CD4-positive, alpha-beta T cell treated with Interleukin-6 at 100 ng/mL for 8 hours (primary cell): ENCODE measurements at regions not wholly inside any gene's neighbourhood (a gene's known extent, or its start where the extent isn't known, plus 50 kb on each side); places are given as distances from the start of the nearest gene placed in this dataset.

Experiments used
- DNase-seq: peaks from one replicate; pipeline ENCODE4 v3.0.0-alpha.2; 2020; ENCODE audit warnings: mixed read lengths, low spot score

DNA sequence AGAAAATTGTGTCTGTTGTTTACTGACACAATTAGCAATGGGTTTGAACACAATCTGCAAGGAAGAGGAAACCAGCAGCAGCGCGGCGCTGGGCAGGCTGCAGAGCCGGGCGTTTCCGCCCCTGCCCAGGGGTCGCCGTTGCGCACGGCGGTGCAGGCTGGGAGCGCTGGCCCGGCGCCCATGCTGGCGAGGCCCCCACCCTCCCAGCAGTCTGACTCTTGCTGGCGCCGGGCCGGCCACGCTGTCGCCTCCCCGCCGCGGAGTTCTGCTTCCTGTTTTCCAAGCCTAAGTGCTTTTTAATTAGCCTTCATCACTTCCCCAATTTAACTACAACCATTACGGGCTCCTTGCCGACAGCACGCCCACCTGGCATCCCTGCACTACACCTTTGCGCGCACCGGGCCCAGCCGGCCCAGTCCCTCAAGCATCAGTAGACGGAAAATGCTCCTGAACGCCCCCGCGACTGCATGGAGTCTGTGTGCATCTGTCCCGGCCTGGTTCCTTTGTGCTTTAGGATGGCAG lies 212.1 kb downstream of the GXYLT1 start:
- DNase-seq: peak; percentile 1

DNA sequence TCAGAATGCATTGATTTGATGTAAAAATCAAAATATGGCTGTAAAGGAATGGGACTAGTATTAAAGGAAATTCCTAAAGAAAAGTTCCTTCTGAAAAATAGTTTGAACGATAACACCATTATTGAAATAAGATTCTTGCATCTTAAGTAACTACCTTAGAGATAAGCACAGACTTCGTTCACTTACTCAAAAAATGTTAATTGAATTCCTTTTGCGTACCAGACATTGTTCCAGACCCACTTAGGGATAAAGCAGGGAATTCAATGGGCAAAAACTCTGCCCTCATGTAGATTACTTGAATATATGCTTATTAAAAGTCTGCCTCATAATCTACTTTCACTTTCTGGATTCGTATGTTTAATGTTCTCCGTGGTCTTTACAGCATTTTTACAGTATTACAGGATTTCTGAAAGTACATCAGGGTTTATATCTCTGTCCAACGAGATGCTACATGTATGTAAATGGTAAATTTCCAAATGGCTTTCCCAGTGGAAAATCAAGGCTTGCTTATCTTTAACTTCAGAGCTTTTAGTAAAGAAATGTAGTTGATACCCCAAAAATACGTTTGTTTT lies 213.7 kb downstream of the GXYLT1 start:
- DNase-seq: no peak

DNA sequence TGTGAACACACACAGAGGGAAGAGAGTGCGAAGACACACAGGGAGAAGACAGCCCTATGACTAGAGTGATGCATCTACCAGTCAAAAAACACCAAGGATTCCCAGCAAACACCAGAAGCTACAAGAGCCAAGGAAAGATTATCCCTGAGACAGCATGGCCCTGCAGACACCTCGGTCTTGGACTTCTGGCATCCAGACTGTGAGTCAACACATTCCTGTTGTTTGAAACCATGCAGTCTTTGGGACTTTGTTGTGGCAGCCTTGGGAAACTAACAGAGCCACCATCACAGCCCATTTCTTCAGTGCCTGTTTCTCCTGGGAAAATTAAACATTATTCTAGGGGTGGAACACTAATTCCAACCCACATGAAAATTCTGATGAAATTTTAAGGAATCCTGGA lies 220.6 kb downstream of the GXYLT1 start:
- DNase-seq: no peak

DNA sequence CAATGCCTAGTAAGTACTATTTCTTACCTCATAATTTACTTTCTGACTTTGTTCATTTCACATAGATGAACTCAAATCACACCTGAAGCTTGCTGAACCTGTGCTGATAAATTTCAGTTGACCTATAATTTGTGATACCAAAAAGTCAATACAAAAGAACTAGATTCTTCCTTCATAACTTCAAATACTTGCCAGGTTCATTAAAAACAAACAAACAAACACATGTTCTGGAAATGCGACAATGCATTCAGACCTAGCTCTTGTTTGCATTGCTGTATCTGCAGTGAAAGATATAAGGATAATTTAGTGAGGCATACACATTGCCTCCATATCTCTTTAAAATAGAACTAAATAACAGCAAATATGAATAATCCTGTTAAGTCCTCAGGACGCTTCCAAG lies 221.3 kb downstream of the GXYLT1 start:
- no peak for DNase-seq

DNA sequence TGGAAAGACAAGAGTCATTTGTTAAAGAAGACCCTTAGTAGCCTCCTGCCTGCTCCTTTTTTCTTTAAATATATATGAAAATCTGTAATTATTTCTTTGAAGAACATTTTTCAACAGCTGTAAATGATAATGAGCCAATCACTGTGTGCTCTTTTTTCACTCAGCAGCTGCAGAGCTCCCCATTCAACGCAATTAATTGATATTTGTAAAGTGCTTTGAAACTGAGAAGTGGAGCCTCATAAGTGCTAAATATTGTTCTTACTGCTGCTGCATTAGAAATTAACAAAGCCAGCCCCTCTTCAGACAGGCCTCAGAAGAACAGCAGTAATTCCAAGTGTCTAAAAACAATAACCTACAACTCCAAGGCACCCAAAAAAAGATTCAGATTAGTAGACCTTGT lies 224.3 kb downstream of the GXYLT1 start:
- no peak for DNase-seq

DNA sequence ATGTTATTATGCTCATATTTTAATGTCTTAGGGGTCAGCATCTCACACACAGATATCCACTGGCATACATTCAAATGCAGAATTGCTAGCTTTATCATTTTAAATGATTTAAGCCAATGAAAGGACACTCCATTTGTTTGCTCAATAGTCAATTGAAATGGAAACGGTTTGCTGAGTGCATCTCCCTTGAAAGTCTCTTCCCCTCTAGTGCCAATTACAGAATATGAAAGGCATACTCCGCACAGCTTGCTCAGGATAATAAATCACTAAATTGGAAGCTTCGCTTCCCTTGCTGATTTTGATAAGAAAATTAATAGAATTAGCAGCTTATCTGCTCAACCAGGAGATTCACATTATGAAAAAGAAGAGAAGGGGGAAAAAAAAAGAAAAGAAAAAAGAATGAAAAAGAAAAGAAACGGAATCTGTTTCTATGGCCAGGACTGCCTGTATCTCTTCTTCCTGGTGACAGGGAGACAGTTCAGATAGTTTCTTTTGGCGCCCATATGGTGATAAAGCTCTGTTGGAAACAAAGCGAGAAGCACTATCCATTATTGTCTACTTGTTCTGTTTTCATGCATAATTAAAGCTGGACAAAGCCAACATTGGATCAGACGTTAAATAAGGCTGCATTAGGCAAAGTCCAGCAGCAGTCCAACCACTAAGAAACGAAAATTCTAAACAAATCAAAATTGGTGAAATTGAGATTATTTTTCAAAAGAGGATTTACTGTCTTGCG lies 225.0 kb downstream of the GXYLT1 start:
- DNase-seq: no peak

DNA sequence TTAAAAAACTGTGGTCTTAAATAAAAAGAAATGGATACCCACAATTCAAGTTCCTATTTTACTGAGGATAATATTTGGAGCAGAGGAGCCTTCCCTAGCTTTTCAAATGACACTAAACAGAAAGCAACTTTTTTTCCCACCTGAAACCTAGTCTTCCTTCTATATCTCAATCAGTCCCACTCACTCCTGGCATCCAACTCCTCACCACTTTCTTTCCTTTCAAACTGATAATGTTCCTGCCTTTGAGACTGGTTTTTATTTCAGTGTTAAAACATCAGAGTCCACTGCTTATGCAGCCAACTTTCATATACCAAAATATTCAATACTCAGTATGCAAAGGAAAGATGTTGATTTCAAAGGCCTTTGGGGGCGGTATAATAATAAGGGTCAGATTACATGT lies 225.6 kb downstream of the GXYLT1 start:
- no peak for DNase-seq

DNA sequence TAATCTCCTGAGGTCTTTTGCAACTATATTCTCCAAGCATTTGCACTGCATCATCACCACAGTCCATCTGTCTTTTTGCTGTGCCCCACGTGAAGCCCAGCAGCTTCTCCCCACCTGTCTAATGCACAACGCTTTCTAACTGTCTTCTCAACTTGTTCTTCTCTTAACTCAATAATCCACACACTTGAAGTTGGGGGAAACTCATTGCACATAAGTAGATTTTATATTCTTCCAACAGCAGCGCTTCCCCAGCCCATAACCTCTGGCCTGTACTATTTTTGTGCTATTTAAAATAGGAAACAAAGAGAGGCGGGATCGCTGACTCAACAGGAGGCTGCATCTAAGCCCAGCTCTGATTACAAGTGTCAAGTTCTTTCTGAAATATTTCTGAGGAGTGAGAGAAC lies 226.7 kb downstream of the GXYLT1 start:
- DNase-seq: no peak

DNA sequence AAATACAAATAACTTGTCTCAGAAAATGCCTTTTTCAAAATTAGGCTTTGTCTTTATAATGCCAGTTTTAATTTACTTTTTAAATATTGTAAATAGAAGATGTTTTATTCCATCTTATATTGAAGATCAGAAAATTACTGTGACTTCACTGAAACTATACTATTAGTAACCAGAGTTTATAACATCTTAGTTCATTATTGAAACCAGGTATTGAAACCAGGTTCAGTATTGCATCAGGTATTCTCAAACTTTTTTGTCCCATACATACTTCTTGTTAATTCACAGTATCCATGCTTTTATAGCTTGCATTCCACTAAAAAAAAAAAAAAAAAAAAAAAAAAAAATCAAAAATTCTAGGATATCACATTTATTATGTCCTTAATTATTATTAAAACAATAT lies 227.5 kb downstream of the GXYLT1 start:
- no peak for DNase-seq

DNA sequence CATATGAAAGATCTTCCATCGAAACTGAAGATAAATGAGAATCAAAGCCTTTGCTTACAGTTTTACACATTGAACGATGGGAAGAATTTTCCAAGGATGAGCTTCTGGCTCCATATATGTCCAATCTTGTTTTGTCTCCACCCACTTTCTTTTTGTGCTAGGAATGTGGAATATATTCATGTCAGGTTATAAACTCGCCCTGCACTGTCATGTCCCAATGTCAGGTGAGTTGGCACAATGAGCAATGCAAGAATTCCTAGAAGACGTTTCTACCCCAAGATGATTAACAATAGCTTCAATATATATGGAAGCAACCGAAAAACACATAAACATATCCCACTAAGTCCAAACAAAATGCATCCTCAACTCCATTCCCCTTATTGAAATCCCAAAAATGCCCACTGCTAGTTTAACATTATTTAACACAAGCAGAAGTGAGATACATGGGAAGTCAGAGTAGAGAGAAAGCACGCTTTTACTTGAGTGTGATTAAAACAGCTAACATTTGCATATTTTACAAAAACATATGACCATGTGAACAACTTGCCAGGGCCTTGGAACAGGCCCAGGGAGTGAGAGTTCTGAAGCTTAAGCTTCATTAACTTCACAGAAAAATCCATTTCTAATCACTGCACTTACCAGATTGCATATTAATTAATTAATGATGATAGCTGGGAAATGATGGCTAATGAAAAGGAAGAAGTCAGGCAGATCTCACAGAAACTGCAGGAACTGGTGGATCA lies 233.9 kb downstream of the GXYLT1 start:
- no peak for DNase-seq

DNA sequence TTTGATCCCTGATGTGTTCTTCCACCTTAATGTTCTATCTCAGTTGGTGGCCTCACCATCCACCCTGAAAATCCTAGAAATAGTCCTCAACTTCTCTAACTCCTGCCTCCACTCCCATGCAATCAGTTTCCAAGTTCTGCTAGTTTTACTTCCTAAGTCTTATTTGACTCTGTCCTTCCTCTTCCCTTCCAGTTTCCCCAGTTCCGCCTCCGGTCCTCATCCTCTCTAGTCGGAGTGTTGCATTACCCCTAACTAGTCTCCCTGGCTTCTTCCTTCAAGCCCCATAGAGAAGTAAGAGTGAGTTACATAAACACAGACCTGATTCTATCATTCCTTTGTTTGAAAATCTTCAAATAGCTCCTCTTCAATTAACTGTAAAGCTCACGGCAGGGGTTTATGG lies 236.5 kb downstream of the GXYLT1 start:
- no peak for DNase-seq

DNA sequence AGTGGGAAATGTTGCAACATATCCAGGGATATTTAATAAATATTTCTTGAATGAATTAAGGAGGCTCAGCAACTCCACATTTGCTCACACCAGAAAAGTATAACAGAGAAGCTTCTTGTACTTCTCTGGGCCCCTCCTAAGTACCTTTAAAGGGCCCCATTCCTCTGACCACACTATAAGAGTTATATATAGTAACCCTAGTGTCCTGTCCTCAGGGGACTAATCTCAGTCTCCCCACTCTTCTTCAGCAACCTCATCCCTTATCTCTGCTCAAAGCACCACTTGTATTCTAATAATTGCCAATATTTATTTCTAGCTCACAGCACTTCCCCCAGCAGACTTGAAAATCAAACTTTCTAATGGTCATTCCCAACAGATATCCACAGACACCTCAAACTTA lies 237.1 kb downstream of the GXYLT1 start:
- no peak for DNase-seq

DNA sequence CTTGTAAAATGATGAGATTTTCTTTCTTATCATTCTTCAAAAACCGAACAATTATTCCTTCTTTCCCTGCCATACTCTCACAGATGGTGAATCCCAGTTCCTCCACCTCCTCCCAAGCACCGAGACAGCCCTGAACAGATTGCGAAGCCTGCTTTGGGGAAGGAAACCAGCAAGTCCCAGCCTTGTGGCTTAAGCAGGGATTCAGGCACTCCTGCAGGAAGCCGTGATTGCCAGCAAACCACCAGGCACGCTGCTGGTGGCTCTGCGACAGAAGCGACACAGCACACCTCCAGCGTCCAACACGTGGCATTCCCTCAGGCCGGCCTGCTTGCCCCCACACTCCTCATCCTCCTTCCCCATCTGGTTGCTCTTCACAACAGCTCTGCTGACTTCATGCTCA lies 237.7 kb downstream of the GXYLT1 start:
- no peak for DNase-seq

DNA sequence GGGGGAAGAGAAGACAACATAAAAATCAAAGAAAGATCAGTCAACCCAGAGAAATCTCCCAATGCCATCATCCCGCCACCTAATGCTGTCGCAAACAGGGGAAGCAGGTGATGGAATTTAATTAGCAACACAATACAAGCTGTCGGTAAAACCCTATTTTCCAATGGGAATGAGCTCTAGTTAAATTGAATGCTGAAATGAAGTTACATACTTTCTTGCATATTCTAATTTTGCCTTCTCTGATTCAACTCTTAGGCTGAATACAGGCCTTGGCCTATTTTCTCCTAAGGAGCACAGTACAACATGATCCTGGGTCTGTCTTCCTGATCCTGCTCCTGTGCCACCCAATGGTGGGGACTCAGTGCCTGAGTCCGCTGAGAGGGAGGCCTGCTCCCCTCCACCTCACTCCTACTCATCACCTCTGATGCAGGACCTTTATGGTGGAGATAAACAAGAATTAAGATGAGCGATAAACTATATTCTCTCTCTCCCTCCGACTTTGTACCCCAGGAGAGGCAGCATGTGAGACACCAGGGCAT lies 238.8 kb downstream of the GXYLT1 start:
- no peak for DNase-seq

DNA sequence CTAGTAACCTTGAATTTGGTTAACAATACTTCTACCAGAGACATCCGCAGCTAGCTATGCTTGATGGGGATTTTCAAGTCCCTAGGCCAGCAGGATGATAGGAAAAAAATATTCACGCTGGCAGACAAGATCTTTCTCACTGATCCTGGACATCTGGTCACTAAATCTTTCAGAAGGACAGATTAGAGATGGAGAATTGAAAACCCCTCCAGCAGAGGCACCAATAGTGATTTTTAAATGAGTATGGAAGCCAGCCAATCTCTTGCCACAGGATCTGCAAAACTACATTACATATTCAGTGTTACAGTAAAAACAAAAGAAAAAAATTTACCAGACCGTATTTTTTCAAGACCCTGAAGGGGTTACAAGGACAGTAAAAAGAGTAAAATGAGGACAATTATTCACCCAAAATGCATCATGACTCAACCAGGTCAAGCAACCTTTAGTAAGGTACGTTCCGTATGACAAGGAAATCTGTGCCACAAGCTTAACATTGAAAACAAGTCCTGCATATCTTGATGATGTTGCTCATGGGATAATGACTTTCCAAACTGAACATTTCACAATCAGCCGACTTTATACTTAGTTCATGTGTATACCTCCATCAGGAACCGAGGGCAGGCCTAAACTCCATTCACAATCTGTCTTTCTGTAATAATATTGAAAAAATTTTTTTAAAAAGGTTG lies 239.5 kb downstream of the GXYLT1 start:
- DNase-seq: no peak

DNA sequence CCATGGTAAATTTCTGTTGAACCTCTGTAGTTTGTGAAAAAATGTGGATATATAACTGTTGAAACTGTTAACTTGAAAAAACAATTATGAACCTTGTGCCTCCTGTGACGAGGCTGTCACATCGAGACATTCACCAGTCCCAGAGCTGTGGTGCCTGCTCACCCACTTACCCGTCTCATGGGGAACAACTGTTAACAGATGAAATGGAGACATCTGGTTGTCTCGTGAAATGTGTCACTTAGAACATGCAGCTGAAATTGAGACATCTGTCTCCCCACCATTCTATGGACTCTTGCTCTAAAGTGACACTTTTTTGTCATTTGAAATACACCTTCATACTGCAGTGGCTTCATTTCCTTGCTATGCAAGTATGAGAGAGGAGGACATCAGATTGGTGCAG lies 240.6 kb downstream of the GXYLT1 start:
- no peak for DNase-seq

DNA sequence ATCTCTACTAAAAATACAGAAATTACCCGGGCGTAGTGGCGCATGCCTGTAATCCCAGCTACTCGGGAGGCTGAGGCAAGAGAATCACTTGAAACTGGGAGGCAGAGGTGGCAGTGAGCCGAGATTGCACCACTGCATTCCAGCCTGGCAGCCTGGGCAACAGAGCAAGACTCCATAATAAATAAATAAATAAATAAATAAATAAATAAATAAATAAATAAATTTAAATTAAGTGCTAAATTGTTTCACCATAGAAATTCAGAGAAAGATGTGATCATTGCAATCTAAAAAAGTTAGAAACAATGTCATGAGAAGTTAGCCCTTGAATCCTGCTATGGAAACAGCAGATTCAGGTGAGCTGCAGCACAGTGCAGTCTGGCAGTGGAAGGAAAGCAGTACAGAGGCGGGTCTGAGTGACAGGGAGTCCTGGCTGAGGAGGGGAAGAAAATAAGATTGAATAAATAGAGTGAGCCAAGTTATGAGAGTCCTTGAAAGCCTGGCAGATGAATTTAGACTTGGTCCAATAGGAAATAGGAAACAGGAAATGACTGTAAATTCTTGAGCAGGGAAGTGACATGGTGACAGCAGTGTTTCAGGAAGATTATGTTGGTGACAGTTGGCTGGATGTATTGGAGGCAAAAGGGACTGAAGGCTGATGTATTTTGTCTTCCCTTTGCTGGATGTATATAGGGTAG lies 241.5 kb downstream of the GXYLT1 start:
- DNase-seq: no peak

DNA sequence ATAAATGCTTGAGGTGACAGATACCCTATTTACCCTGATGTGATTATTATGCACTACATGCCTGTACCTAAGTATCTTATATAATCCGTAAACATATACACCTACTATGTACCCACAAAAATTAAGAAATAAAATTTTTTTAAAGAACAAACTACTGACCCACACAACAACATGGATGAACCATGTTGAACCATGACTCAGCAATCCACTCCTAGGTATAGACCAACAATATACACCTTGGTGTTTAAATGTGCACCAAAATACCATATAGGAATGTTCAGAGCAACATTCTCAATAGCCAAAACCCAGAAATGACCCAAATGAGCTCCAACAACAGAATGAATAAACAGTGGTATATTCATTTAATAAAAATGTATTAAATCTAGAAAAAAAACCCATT lies 245.1 kb downstream of the GXYLT1 start:
- no peak for DNase-seq

DNA sequence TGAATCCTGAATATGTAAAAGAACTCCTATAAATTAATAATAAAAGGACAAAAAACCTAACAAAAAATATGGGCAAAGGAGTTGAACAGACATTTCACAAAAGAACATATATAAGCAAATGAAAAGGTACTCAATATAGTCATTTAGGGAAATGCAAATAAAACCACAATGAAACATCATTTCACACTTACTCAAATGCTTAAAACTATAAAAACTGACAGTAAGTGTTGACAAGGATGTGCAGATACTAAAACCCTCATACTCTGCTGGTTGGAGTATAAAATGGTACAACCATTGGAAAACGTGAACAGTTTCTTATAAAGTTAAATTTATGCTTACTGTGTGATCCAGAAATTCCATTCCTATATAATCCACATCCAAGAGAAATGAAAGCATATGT lies 247.1 kb downstream of the GXYLT1 start:
- DNase-seq: no peak

DNA sequence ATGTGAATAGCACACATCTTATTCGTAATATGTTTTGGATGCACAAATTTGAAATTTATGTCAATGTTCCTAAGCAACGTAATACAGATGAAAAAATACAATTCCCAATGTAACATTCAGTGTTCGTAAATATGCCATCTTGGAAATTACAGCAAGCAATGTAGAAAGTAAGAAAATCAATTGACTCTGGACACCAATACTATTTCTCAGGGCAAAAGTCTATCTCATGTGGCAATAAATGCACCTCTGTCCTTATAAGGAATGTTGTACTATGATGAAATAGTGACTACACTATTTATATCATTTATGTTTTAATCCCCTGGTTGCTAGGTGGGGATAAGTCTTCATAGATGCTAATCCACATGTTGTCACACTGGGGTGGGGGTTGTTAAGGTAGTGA lies 251.2 kb downstream of the GXYLT1 start:
- DNase-seq: no peak

DNA sequence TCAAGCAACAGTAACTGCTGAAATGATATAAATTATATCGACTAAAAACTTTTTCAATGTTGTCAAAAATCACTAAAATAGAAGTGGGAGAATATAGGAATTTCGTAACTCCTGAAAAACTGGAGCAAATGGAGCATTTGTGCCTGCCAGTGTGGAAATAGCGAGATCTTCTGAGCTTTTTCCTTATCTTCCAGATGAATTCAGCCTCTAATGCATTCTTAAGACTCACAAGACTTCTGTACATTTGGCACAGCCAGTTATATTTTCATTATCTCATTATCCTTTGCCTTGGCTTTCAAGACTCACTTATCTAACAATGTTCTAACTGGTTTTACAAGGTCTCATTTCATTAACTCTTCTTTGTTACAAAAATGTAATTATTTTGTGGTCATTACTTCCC lies 252.4 kb downstream of the GXYLT1 start:
- DNase-seq: no peak

DNA sequence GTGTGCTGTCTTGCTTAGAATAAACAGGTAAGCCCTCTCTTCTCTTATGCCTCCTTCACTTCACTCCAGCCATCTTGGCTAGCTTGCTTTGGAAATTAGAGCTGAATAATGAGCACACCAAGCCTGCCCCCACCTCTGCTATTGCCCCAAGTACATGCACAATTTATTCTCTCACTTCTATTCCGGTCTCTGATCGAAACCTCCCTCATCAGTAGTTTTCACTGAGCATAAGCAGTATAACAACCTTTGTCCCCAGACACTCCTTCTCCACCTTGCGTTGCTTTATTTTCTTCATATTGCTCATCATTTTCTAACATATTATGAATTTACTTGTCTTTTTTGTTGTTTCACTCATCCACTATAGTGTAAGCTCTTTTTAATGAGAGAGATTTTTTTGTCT lies 253.4 kb downstream of the GXYLT1 start:
- no peak for DNase-seq
